ENCODE measurements at regions not wholly inside any gene's neighbourhood (a gene's known extent, or its start where the extent isn't known, plus 50 kb on each side); places are given as distances from the start of the nearest gene placed in this dataset.

GRCh38 chr17:63331301-63332061 is 114.6 kb downstream of the CYB561 start:
- intact Hi-C loops (cut with DNase I), result no loop called here
- no peak for TF ChIP-seq CTCF (IDR thresholded peaks at IDR 0.05; ENCODE audit: borderline replicate concordance, extremely low read depth, insufficient read depth)
- Histone ChIP-seq H3K27ac (ENCODE audit: low read depth in 2 of 2, low read length in 2 of 2) (no peak overlapping the region), H3K4me3 (ENCODE audit: low read length in 3 of 3) (no peak overlapping the region), H3K36me3 (ENCODE audit: control insufficient read depth in 2 of 3, insufficient read depth in 3 of 3, low read length in 3 of 3) (no peaks in the 10 kb centered on the region), H3K4me1 (ENCODE audit: control insufficient read depth in 2 of 3, insufficient read depth in 2 of 3, low read depth in 1 of 3, low read length in 3 of 3) (no peaks in the 10 kb centered on the region), H3K9me3 (ENCODE audit: control insufficient read depth in 2 of 3, insufficient read depth in 1 of 3, low read length in 3 of 3) (no peaks in the 10 kb centered on the region), H3K9ac (ENCODE audit: low read length in 3 of 3) (no peak overlapping the region), H3K27me3 (ENCODE audit: control insufficient read depth, insufficient read depth, low read length) (no peaks in the 10 kb centered on the region)
- no peak for DNase-seq
- no peak for FAIRE-seq

- Histone ChIP-seq H3K9ac (ENCODE audit: low read length in 3 of 3) (no peak overlapping the region), H3K27ac (ENCODE audit: low read depth in 2 of 2, low read length in 2 of 2) (no peak overlapping the region), H3K4me1 (ENCODE audit: control insufficient read depth in 2 of 3, insufficient read depth in 2 of 3, low read depth in 1 of 3, low read length in 3 of 3) (no peaks in the 10 kb centered on the region), H3K27me3 (ENCODE audit: control insufficient read depth, insufficient read depth, low read length) (no peaks in the 10 kb centered on the region), H3K4me3 (ENCODE audit: low read length in 3 of 3) (no peak overlapping the region), H3K36me3 (ENCODE audit: control insufficient read depth in 2 of 3, insufficient read depth in 3 of 3, low read length in 3 of 3) (no peaks in the 10 kb centered on the region), H3K9me3 (ENCODE audit: control insufficient read depth in 2 of 3, insufficient read depth in 1 of 3, low read length in 3 of 3) (no peaks in the 10 kb centered on the region)
- intact Hi-C loops (cut with DNase I), result no loop called here
- no peak for FAIRE-seq
- no peak for DNase-seq
- TF ChIP-seq CTCF (IDR thresholded peaks at IDR 0.05; ENCODE audit: borderline replicate concordance, extremely low read depth, insufficient read depth), result no peak
Measured at GRCh38 chr17:63332286-63332685, 113.8 kb downstream of the CYB561 start.

GRCh38 chr17:63333869-63334268 is 112.2 kb downstream of the CYB561 start:
- H3K27me3 ChIP-seq (ENCODE audit: control insufficient read depth, insufficient read depth, low read length), result no peaks in the 10 kb centered on the region
- intact Hi-C loops (cut with DNase I), result no loop called here
- FAIRE-seq, result no peak
- H3K36me3 ChIP-seq (ENCODE audit: control insufficient read depth in 2 of 3, insufficient read depth in 3 of 3, low read length in 3 of 3), result no peaks in the 10 kb centered on the region
- DNase-seq, result no peak
- no peak overlapping the region for H3K27ac ChIP-seq (ENCODE audit: low read depth in 2 of 2, low read length in 2 of 2)
- H3K4me1 ChIP-seq (ENCODE audit: control insufficient read depth in 2 of 3, insufficient read depth in 2 of 3, low read depth in 1 of 3, low read length in 3 of 3), result no peaks in the 10 kb centered on the region
- TF ChIP-seq CTCF (IDR thresholded peaks at IDR 0.05; ENCODE audit: borderline replicate concordance, extremely low read depth, insufficient read depth), result no peak
- H3K9me3 ChIP-seq (ENCODE audit: control insufficient read depth in 2 of 3, insufficient read depth in 1 of 3, low read length in 3 of 3), result no peaks in the 10 kb centered on the region
- H3K9ac ChIP-seq (ENCODE audit: low read length in 3 of 3), result no peak overlapping the region
- no peak overlapping the region for H3K4me3 ChIP-seq (ENCODE audit: low read length in 3 of 3)

- no peaks in the 10 kb centered on the region for H3K36me3 ChIP-seq (ENCODE audit: control insufficient read depth in 2 of 3, insufficient read depth in 3 of 3, low read length in 3 of 3)
- no peak overlapping the region for H3K27ac ChIP-seq (ENCODE audit: low read depth in 2 of 2, low read length in 2 of 2)
- no peaks in the 10 kb centered on the region for H3K4me1 ChIP-seq (ENCODE audit: control insufficient read depth in 2 of 3, insufficient read depth in 2 of 3, low read depth in 1 of 3, low read length in 3 of 3)
- H3K4me3 ChIP-seq (ENCODE audit: low read length in 3 of 3), result no peak overlapping the region
- no peaks in the 10 kb centered on the region for H3K9me3 ChIP-seq (ENCODE audit: control insufficient read depth in 2 of 3, insufficient read depth in 1 of 3, low read length in 3 of 3)
- intact Hi-C loops (cut with DNase I), result no loop called here
- no peaks in the 10 kb centered on the region for H3K27me3 ChIP-seq (ENCODE audit: control insufficient read depth, insufficient read depth, low read length)
- no peak for TF ChIP-seq CTCF (IDR thresholded peaks at IDR 0.05; ENCODE audit: borderline replicate concordance, extremely low read depth, insufficient read depth)
- FAIRE-seq (peak; percentile 52), DNase-seq (no peak)
- H3K9ac ChIP-seq (ENCODE audit: low read length in 3 of 3), result no peak overlapping the region
Measured at GRCh38 chr17:63335831-63336230, 110.3 kb downstream of the CYB561 start.

Data from kidney (tissue), 13 donors.